ENCODE measurements at regions not wholly inside any gene's neighbourhood (a gene's known extent, or its start where the extent isn't known, plus 50 kb on each side); places are given as distances from the start of the nearest gene placed in this dataset.

DNA sequence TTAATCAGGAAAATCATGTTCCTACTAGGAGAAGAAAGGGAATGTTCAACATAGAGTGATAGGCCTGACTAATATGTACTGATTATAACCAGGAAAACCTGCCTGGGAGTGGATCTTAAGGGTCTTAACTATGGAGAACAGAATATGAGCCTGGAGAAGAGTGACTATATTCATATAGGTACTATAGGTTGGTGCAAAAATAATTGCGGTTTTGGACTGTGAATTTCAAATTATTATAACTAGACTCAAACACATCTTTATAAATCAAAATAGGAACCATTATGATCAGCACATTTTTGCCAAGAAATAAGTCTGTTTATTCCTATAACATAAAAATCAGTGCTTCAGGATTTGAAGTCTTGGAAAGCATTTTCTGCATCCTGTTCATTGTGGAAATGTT, 189.8 kb upstream of the ADAMTS5 start:
- DNase-seq = no peak
- H3K36me3 Mint-ChIP-seq = no peaks in the 10 kb centered on the region

GRCh38 chr21:27155130-27155500, 188.2 kb upstream of the ADAMTS5 start:
- Histone ChIP-seq H3K9ac (ENCODE audit: insufficient read depth, low read length, poor library complexity, severe bottlenecking) (no peak overlapping the region), H3K27me3 (ENCODE audit: control insufficient read depth in 2 of 2, insufficient read depth in 2 of 2, low read length in 2 of 2) (no peaks in the 10 kb centered on the region), H3K36me3 (replicated peaks in 1 of 2; ENCODE audit: control insufficient read depth in 1 of 2, insufficient read depth in 2 of 2, low read length in 2 of 2) (no peaks in the 10 kb centered on the region), H3K4me2 (replicated peaks; ENCODE audit: extremely low read depth, low read length, poor library complexity, severe bottlenecking) (no peak overlapping the region), H3K4me1 (ENCODE audit: control insufficient read depth in 1 of 2, insufficient read depth in 2 of 2, low read length in 2 of 2) (no peaks in the 10 kb centered on the region), H3K4me3 (replicated peaks in 1 of 3; ENCODE audit: low read depth in 2 of 3, low read length in 3 of 3) (no peak overlapping the region), H3K79me2 (ENCODE audit: insufficient read depth, low read length) (no peaks in the 10 kb centered on the region), H4K20me1 (ENCODE audit: insufficient read depth, low read length) (no peaks in the 10 kb centered on the region), H2AFZ (ENCODE audit: insufficient read depth, low read depth, low read length, poor library complexity, severe bottlenecking) (no peak overlapping the region), H3K27ac (ENCODE audit: low read depth in 1 of 2, low read length in 2 of 2) (no peak overlapping the region), H3K9me3 (replicated peaks in 1 of 2; ENCODE audit: control insufficient read depth in 1 of 2, insufficient read depth in 1 of 2, low read length in 2 of 2) (peaks cover 0 to 3% of the 10 kb centered on the region in 2 donors)
- H3K4me3 Mint-ChIP-seq = no peak overlapping the region
- no peaks in the 10 kb centered on the region for H3K36me3 Mint-ChIP-seq
- H3K4me1 Mint-ChIP-seq = no peaks in the 10 kb centered on the region
- DNase-seq = no peak
- no peaks in the 10 kb centered on the region for H3K27me3 Mint-ChIP-seq (ENCODE audit: low read depth in 3 of 3)
- TF ChIP-seq, protein P1, sequence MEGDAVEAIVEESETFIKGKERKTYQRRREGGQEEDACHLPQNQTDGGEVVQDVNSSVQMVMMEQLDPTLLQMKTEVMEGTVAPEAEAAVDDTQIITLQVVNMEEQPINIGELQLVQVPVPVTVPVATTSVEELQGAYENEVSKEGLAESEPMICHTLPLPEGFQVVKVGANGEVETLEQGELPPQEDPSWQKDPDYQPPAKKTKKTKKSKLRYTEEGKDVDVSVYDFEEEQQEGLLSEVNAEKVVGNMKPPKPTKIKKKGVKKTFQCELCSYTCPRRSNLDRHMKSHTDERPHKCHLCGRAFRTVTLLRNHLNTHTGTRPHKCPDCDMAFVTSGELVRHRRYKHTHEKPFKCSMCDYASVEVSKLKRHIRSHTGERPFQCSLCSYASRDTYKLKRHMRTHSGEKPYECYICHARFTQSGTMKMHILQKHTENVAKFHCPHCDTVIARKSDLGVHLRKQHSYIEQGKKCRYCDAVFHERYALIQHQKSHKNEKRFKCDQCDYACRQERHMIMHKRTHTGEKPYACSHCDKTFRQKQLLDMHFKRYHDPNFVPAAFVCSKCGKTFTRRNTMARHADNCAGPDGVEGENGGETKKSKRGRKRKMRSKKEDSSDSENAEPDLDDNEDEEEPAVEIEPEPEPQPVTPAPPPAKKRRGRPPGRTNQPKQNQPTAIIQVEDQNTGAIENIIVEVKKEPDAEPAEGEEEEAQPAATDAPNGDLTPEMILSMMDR (IDR thresholded peaks at IDR 0.05) = no peak
- H3K9me3 Mint-ChIP-seq = peaks cover 0 to 4% (median 1%) of the 10 kb centered on the region in 7 donors
- intact Hi-C loops (cut with micrococcal nuclease) = no loop called here
- no peak overlapping the region for H3K27ac Mint-ChIP-seq
- WGBS (ENCODE audit: insufficient coverage) = 82% methylated on average over 1 of the region's 1 CpG

More for the DNA sequence above, 189.8 kb upstream of the ADAMTS5 start:
- Mint-ChIP-seq H3K9me3 (peaks cover 0 to 4% (median 1%) of the 10 kb centered on the region in 7 donors), H3K27me3 (ENCODE audit: low read depth in 3 of 3) (no peaks in the 10 kb centered on the region), H3K4me1 (no peaks in the 10 kb centered on the region), H3K27ac (no peak overlapping the region), H3K4me3 (no peak overlapping the region)
- Histone ChIP-seq H3K79me2 (ENCODE audit: insufficient read depth, low read length) (no peaks in the 10 kb centered on the region), H3K4me3 (replicated peaks in 1 of 3; ENCODE audit: low read depth in 2 of 3, low read length in 3 of 3) (no peak overlapping the region), H2AFZ (ENCODE audit: insufficient read depth, low read depth, low read length, poor library complexity, severe bottlenecking) (no peak overlapping the region), H3K9me3 (replicated peaks in 1 of 2; ENCODE audit: control insufficient read depth in 1 of 2, insufficient read depth in 1 of 2, low read length in 2 of 2) (peaks cover 0 to 3% of the 10 kb centered on the region in 2 donors), H3K4me2 (replicated peaks; ENCODE audit: extremely low read depth, low read length, poor library complexity, severe bottlenecking) (no peak overlapping the region), H3K27ac (ENCODE audit: low read depth in 1 of 2, low read length in 2 of 2) (no peak overlapping the region), H3K36me3 (replicated peaks in 1 of 2; ENCODE audit: control insufficient read depth in 1 of 2, insufficient read depth in 2 of 2, low read length in 2 of 2) (no peaks in the 10 kb centered on the region), H4K20me1 (ENCODE audit: insufficient read depth, low read length) (no peaks in the 10 kb centered on the region), H3K27me3 (ENCODE audit: control insufficient read depth in 2 of 2, insufficient read depth in 2 of 2, low read length in 2 of 2) (no peaks in the 10 kb centered on the region), H3K4me1 (ENCODE audit: control insufficient read depth in 1 of 2, insufficient read depth in 2 of 2, low read length in 2 of 2) (no peaks in the 10 kb centered on the region), H3K9ac (ENCODE audit: insufficient read depth, low read length, poor library complexity, severe bottlenecking) (no peak overlapping the region)
- no CpG with 5 or more reads among the region's 1 CpG for WGBS (ENCODE audit: insufficient coverage)
- TF ChIP-seq, protein P1 (IDR thresholded peaks at IDR 0.05) = no peak
- intact Hi-C loops (cut with micrococcal nuclease) = no loop called here
